Mesenchymal stem cell (in vitro differentiated cells and primary cell): ENCODE measurements at regions not wholly inside any gene's neighbourhood (a gene's known extent, or its start where the extent isn't known, plus 50 kb on each side); places are given as distances from the start of the nearest gene placed in this dataset.

Experiments used
- DNase-seq: peaks from one replicate; pipeline ENCODE4 v3.0.0-alpha.2; 2013
- H2AFZ ChIP-seq: one replicate; pipeline ENCODE4 v1.6.1; 2013; ENCODE audit warnings: low read depth, mild to moderate bottlenecking, control low read depth, inconsistent platforms, low read length, moderate library complexity
- H2AK5ac ChIP-seq: 2 replicates; pipeline ENCODE4 v1.6.1; 2013; ENCODE audit warnings: low read length, moderate library complexity, mild to moderate bottlenecking, inconsistent platforms; ENCODE audit not compliant: severe bottlenecking
- H2BK120ac ChIP-seq: one replicate; pipeline ENCODE4 v1.6.1; 2013; ENCODE audit warnings: low read depth, mild to moderate bottlenecking, inconsistent platforms, low read length, moderate library complexity
- H2BK12ac ChIP-seq, 2 experiments: one replicate each; pipeline ENCODE4 v1.6.1; 2013; ENCODE audit warnings: inconsistent platforms in 2 of 2, low read length in 2 of 2, mild to moderate bottlenecking in 2 of 2, moderate library complexity in 2 of 2, control low read depth in 1 of 2
- H2BK15ac ChIP-seq: one replicate; pipeline ENCODE4 v1.6.1; 2013; ENCODE audit warnings: mild to moderate bottlenecking, low read depth, inconsistent platforms; ENCODE audit not compliant: poor library complexity, severe bottlenecking
- H2BK5ac ChIP-seq: 2 replicates; pipeline ENCODE4 v1.6.1; 2013; ENCODE audit warnings: low read depth, mild to moderate bottlenecking, low read length, control low read depth, inconsistent platforms; ENCODE audit not compliant: poor library complexity, severe bottlenecking
- H3K14ac ChIP-seq, 2 experiments: one replicate each; pipeline ENCODE4 v1.6.1; 2013; ENCODE audit warnings: inconsistent platforms in 2 of 2, low read length in 2 of 2, control low read depth in 1 of 2, mild to moderate bottlenecking in 1 of 2, moderate library complexity in 1 of 2
- H3K18ac ChIP-seq, 2 experiments: one replicate each; pipeline ENCODE4 v1.6.1; 2013; ENCODE audit warnings: inconsistent platforms in 2 of 2, low read length in 2 of 2, control low read depth in 1 of 2, low read depth in 1 of 2, mild to moderate bottlenecking in 1 of 2
- H3K23ac ChIP-seq, 2 experiments: one replicate each; pipeline ENCODE4 v1.6.1; 2013; ENCODE audit warnings: inconsistent platforms in 2 of 2, low read length in 2 of 2, mild to moderate bottlenecking in 2 of 2, moderate library complexity in 2 of 2, control low read depth in 1 of 2
- H3K27ac ChIP-seq: 2 replicates; pipeline ENCODE4 v1.5.1; 2013; ENCODE audit warnings: mild to moderate bottlenecking, moderate library complexity, low read length, control low read depth, inconsistent platforms; ENCODE audit not compliant: poor library complexity, severe bottlenecking
- H3K27me3 ChIP-seq, 2 experiments: 2 replicates each; pipeline versions ENCODE4 v1.6.1 to v1.7.0; 2013; ENCODE audit warnings: low read length in 2 of 2, mild to moderate bottlenecking in 2 of 2, moderate library complexity in 2 of 2, control low read depth in 1 of 2, inconsistent platforms in 1 of 2; ENCODE audit not compliant: control insufficient read depth in 1 of 2, insufficient read depth in 1 of 2
- H3K36me3 ChIP-seq, 2 experiments: 2 replicates each; pipeline versions ENCODE4 v1.6.1 to v1.7.0; 2013; ENCODE audit warnings: low read length in 2 of 2, control low read depth in 1 of 2, inconsistent platforms in 1 of 2, low read depth in 1 of 2, mild to moderate bottlenecking in 1 of 2; ENCODE audit not compliant: insufficient read depth in 2 of 2, control insufficient read depth in 1 of 2
- H3K4ac ChIP-seq, 2 experiments: one replicate each; pipeline ENCODE4 v1.6.1; 2013; ENCODE audit warnings: inconsistent platforms in 2 of 2, low read length in 2 of 2, mild to moderate bottlenecking in 2 of 2, moderate library complexity in 2 of 2, control low read depth in 1 of 2, low read depth in 1 of 2
- H3K4me1 ChIP-seq: 2 replicates; pipeline ENCODE4 v1.6.1; 2013; ENCODE audit warnings: low read depth, low read length, control low read depth; ENCODE audit not compliant: control insufficient read depth, insufficient read depth
- H3K4me2 ChIP-seq: 2 replicates; pipeline ENCODE4 v1.6.1; 2013; ENCODE audit warnings: low read length, mild to moderate bottlenecking, inconsistent platforms; ENCODE audit not compliant: poor library complexity, severe bottlenecking
- H3K4me3 ChIP-seq, 2 experiments: 2 replicates each; pipeline versions ENCODE4 v1.5.1 to v1.7.0; 2013; ENCODE audit warnings: low read length in 2 of 2, mild to moderate bottlenecking in 2 of 2, control low read depth in 1 of 2, low read depth in 1 of 2; ENCODE audit not compliant: insufficient read depth in 1 of 2
- H3K79me1 ChIP-seq: replicated peaks from 2 replicates; pipeline ENCODE4 v1.6.1; 2013; ENCODE audit warnings: mild to moderate bottlenecking, control low read depth, low read length, inconsistent platforms; ENCODE audit not compliant: poor library complexity, severe bottlenecking
- H3K9ac ChIP-seq: 2 replicates; pipeline ENCODE4 v1.7.0; 2013; ENCODE audit warnings: mild to moderate bottlenecking, low read length, moderate library complexity
- H3K9me3 ChIP-seq: 2 replicates; pipeline ENCODE4 v1.7.0; 2013; ENCODE audit warnings: mild to moderate bottlenecking, low read length; ENCODE audit not compliant: control insufficient read depth
- H4K8ac ChIP-seq: one replicate; pipeline ENCODE4 v1.6.1; 2013; ENCODE audit warnings: inconsistent platforms, mild to moderate bottlenecking, low read length, moderate library complexity
- H4K91ac ChIP-seq: one replicate; pipeline ENCODE4 v1.6.1; 2013; ENCODE audit warnings: mild to moderate bottlenecking, low read length, inconsistent platforms
- WGBS: methylation state at CpG from one replicate; pipeline ENCODE4 v1.1.7; 2013; ENCODE audit warnings: mixed read lengths; 5-methylcytosine and 5-hydroxymethylcytosine counted together

- no peaks in the 10 kb centered on the region for H3K4me1 ChIP-seq
- no peak overlapping the region for H2AFZ ChIP-seq
- no peak overlapping the region for H2AK5ac ChIP-seq
- no peak overlapping the region for H4K8ac ChIP-seq
- DNase-seq = no peak
- no peak overlapping the region for H3K4me3 ChIP-seq
- H3K27me3 ChIP-seq = no peaks in the 10 kb centered on the region
- H3K36me3 ChIP-seq = no peaks in the 10 kb centered on the region
- H3K18ac ChIP-seq = no peak overlapping the region
- H3K79me1 ChIP-seq = no peaks in the 10 kb centered on the region
- no peak overlapping the region for H3K23ac ChIP-seq
- H2BK12ac ChIP-seq = no peak overlapping the region
- 71% methylated on average over 1 of the region's 1 CpG for WGBS
- H3K4ac ChIP-seq = no peak overlapping the region
- H3K27ac ChIP-seq = no peak overlapping the region
- H3K9me3 ChIP-seq = peaks cover 34% of the 10 kb centered on the region
- no peak overlapping the region for H3K4me2 ChIP-seq
- H4K91ac ChIP-seq = no peak overlapping the region
- H3K14ac ChIP-seq = no peak overlapping the region
- H2BK120ac ChIP-seq = no peak overlapping the region
- H2BK5ac ChIP-seq = no peak overlapping the region
- H3K9ac ChIP-seq = no peak overlapping the region
- no peak overlapping the region for H2BK15ac ChIP-seq
These were observed 486.9 kb upstream of the ARRDC4 start for GRCh38 chr15:97473627-97474026.

GRCh38 chr15:97479957-97480356 lies 480.5 kb upstream of the ARRDC4 start:
- Histone ChIP-seq H3K4me2 (no peak overlapping the region), H2AFZ (no peak overlapping the region), H2BK120ac (no peak overlapping the region), H4K91ac (no peak overlapping the region), H3K27me3 (no peaks in the 10 kb centered on the region), H3K27ac (no peak overlapping the region), H4K8ac (no peak overlapping the region), H2BK12ac (no peak overlapping the region), H3K36me3 (no peaks in the 10 kb centered on the region), H3K9me3 (peaks cover 29% of the 10 kb centered on the region), H2BK5ac (no peak overlapping the region), H3K23ac (no peak overlapping the region), H3K4me1 (no peaks in the 10 kb centered on the region), H3K4ac (no peak overlapping the region), H3K14ac (no peak overlapping the region), H3K18ac (no peak overlapping the region), H2BK15ac (no peak overlapping the region), H3K4me3 (no peak overlapping the region), H3K9ac (no peak overlapping the region), H2AK5ac (no peak overlapping the region), H3K79me1 (no peaks in the 10 kb centered on the region)
- no peak for DNase-seq
- WGBS = no CpG with 5 or more reads among the region's 3 CpGs

- H3K27ac ChIP-seq = no peak overlapping the region
- no peak overlapping the region for H4K91ac ChIP-seq
- H3K14ac ChIP-seq = no peak overlapping the region
- H2BK120ac ChIP-seq = no peak overlapping the region
- no peak overlapping the region for H3K23ac ChIP-seq
- no peak for DNase-seq
- H3K9ac ChIP-seq = no peak overlapping the region
- no peak overlapping the region for H2AK5ac ChIP-seq
- no peak overlapping the region for H2BK15ac ChIP-seq
- H2BK5ac ChIP-seq = no peak overlapping the region
- H3K27me3 ChIP-seq = no peaks in the 10 kb centered on the region
- 55% methylated on average over 3 of the region's 3 CpGs for WGBS
- peaks cover 35% of the 10 kb centered on the region for H3K9me3 ChIP-seq
- H3K36me3 ChIP-seq = no peaks in the 10 kb centered on the region
- no peak overlapping the region for H3K4me2 ChIP-seq
- no peak overlapping the region for H3K4ac ChIP-seq
- no peak overlapping the region for H2BK12ac ChIP-seq
- H3K4me1 ChIP-seq = no peaks in the 10 kb centered on the region
- H4K8ac ChIP-seq = no peak overlapping the region
- H3K4me3 ChIP-seq = no peak overlapping the region
- H3K18ac ChIP-seq = no peak overlapping the region
- H3K79me1 ChIP-seq = no peaks in the 10 kb centered on the region
- no peak overlapping the region for H2AFZ ChIP-seq
These were observed 478.0 kb upstream of the ARRDC4 start for GRCh38 chr15:97482521-97482920.

- no peak overlapping the region for H2BK15ac ChIP-seq
- H3K27ac ChIP-seq = no peak overlapping the region
- H4K91ac ChIP-seq = no peak overlapping the region
- no peak overlapping the region for H3K9ac ChIP-seq
- H3K4me1 ChIP-seq = no peaks in the 10 kb centered on the region
- no peaks in the 10 kb centered on the region for H3K27me3 ChIP-seq
- H3K18ac ChIP-seq = no peak overlapping the region
- no peak overlapping the region for H2BK120ac ChIP-seq
- H4K8ac ChIP-seq = no peak overlapping the region
- no peak overlapping the region for H3K4ac ChIP-seq
- no peak overlapping the region for H3K4me3 ChIP-seq
- H2AK5ac ChIP-seq = no peak overlapping the region
- no peak for DNase-seq
- H3K79me1 ChIP-seq = no peaks in the 10 kb centered on the region
- H2AFZ ChIP-seq = no peak overlapping the region
- H3K36me3 ChIP-seq = no peaks in the 10 kb centered on the region
- no peak overlapping the region for H3K14ac ChIP-seq
- WGBS = 98% methylated on average over 17 of the region's 21 CpGs
- no peak overlapping the region for H3K4me2 ChIP-seq
- H3K23ac ChIP-seq = no peak overlapping the region
- H2BK5ac ChIP-seq = no peak overlapping the region
- H2BK12ac ChIP-seq = no peak overlapping the region
- H3K9me3 ChIP-seq = peaks cover 35% of the 10 kb centered on the region
These were observed 477.3 kb upstream of the ARRDC4 start for GRCh38 chr15:97483232-97483631.
